GM12892 (cell line): ENCODE measurements at regions not wholly inside any gene's neighbourhood (a gene's known extent, or its start where the extent isn't known, plus 50 kb on each side); places are given as distances from the start of the nearest gene placed in this dataset.

Experiments used
- POLR2A ChIP-seq: IDR thresholded peaks from 2 replicates; pipeline ENCODE4 v1.6.1; 2011; ENCODE audit warnings: low read depth, low read length, control low read depth
- POLR2AphosphoS5 ChIP-seq: IDR thresholded peaks from 2 replicates; pipeline ENCODE4 v1.6.1; 2011; ENCODE audit warnings: low read depth, low read length, control low read depth
- TAF1 ChIP-seq: IDR thresholded peaks from 2 replicates; pipeline ENCODE4 v1.6.1; 2011; ENCODE audit warnings: low read depth, mild to moderate bottlenecking, control low read depth, low read length, borderline replicate concordance

- TF ChIP-seq POLR2AphosphoS5 (no peak), POLR2A (no peak), TAF1 (no peak)
Measured at GRCh38 chr2:156702541-156702940, 266.4 kb downstream of the GPD2 start.
